ENCODE measurements at regions not wholly inside any gene's neighbourhood (a gene's known extent, or its start where the extent isn't known, plus 50 kb on each side); places are given as distances from the start of the nearest gene placed in this dataset.
A peak's percentile ranks its signal among the peaks of the same experiment; 100 is the strongest.

GRCh38 chr3:176526225-176526624 lies 671.1 kb downstream of the TBL1XR1 start:
- DNase-seq: no peak

GRCh38 chr3:176523114-176523513 lies 674.2 kb downstream of the TBL1XR1 start:
- DNase-seq: no peak

GRCh38 chr3:176522436-176522835 lies 674.8 kb downstream of the TBL1XR1 start:
- no peak for DNase-seq

- no peak for DNase-seq
These were observed 675.6 kb downstream of the TBL1XR1 start for GRCh38 chr3:176521531-176522175.

GRCh38 chr3:176514297-176514696 lies 683.0 kb downstream of the TBL1XR1 start:
- DNase-seq: peak in 1 of 5 donors; percentile 7

GRCh38 chr3:176513604-176514003 lies 683.7 kb downstream of the TBL1XR1 start:
- no peak for DNase-seq

- DNase-seq: no peak
These were observed 685.2 kb downstream of the TBL1XR1 start for GRCh38 chr3:176512037-176512436.

- DNase-seq: no peak
These were observed 687.2 kb downstream of the TBL1XR1 start for GRCh38 chr3:176510097-176510496.

- no peak for DNase-seq
These were observed 691.2 kb downstream of the TBL1XR1 start for GRCh38 chr3:176505878-176506621.

GRCh38 chr3:176491084-176491483 lies 706.2 kb downstream of the TBL1XR1 start:
- no peak for DNase-seq

GRCh38 chr3:176490357-176490756 lies 706.9 kb downstream of the TBL1XR1 start:
- no peak for DNase-seq

- no peak for DNase-seq
These were observed 718.0 kb downstream of the TBL1XR1 start for GRCh38 chr3:176479248-176479647.

GRCh38 chr3:176469694-176470205 lies 727.5 kb downstream of the TBL1XR1 start:
- DNase-seq: no peak

- no peak for DNase-seq
These were observed 733.7 kb downstream of the TBL1XR1 start for GRCh38 chr3:176463610-176464009.

GRCh38 chr3:176447369-176447768 lies 749.9 kb downstream of the TBL1XR1 start:
- DNase-seq: no peak

- no peak for DNase-seq
These were observed 755.0 kb downstream of the TBL1XR1 start for GRCh38 chr3:176442326-176442725.

GRCh38 chr3:176439729-176440128 lies 757.6 kb downstream of the TBL1XR1 start:
- DNase-seq: no peak

GRCh38 chr3:176431991-176432390 lies 765.3 kb downstream of the TBL1XR1 start:
- DNase-seq: no peak

- DNase-seq: no peak
These were observed 766.3 kb downstream of the TBL1XR1 start for GRCh38 chr3:176431038-176431418.

- DNase-seq: no peak
These were observed 766.8 kb downstream of the TBL1XR1 start for GRCh38 chr3:176430244-176431037.

GRCh38 chr3:176428552-176428951 lies 768.7 kb downstream of the TBL1XR1 start:
- DNase-seq: no peak

GRCh38 chr3:176426371-176426770 lies 770.9 kb downstream of the TBL1XR1 start:
- no peak for DNase-seq

- no peak for DNase-seq
These were observed 780.4 kb downstream of the TBL1XR1 start for GRCh38 chr3:176416870-176417269.
